ENCODE measurements at regions not wholly inside any gene's neighbourhood (a gene's known extent, or its start where the extent isn't known, plus 50 kb on each side); places are given as distances from the start of the nearest gene placed in this dataset.

- TF ChIP-seq CTCF (IDR thresholded peaks at IDR 0.05) (no peak), POLR2A (IDR thresholded peaks at IDR 0.05; ENCODE audit: low read depth) (no peak)
Observed at GRCh38 chr5:112686675-112687074, 51.0 kb upstream of the APC start.
